ENCODE measurements at regions not wholly inside any gene's neighbourhood (a gene's known extent, or its start where the extent isn't known, plus 50 kb on each side); places are given as distances from the start of the nearest gene placed in this dataset.
A peak's percentile ranks its signal among the peaks of the same experiment; 100 is the strongest.

- DNase-seq = no peak
These were observed 230.2 kb upstream of the FOXQ1 start for GRCh38 chr6:1081551-1082284.

DNA sequence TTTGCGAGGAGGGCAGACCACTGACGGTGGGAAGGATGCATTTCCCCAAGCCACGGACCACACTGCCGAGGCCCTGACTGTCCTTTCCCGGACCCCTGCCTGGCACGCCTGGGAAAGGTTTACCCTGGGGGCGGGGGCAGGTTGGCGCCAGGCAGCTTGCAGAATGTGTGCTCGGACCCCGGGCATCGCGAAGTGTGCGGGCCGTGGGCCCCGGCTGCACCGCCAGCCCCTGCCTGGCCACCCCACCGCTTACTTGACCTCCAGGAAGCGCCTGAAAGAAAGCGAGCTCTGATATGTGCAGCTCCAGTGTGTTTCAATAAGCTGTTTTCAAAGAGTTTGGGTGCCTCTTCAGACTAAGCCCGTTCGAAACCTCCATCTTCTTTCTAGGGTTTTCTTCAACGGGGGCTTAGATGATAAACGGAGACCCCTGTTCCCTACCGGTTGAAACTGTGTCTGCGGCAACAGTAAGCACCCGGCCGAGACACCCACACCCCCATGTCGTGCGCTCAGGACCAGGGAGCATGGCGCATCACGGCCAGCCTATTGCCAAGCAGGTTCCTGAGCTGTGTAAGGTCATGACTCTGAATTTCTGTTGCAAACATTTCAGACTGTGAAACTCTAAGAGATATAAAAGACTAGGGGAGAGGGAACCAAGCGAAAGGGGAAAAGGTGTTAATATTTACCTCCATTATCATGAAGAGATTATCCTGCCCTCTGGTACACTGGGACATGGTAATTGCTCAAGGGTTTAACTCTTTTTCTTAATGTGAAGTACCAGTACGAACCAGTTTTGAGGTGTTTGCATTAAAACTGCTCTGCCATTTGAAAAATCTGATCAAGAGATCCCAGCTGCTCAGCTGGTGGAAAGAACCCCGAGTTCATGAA, 231.2 kb upstream of the FOXQ1 start:
- no peak for DNase-seq

GRCh38 chr6:1079525-1079924, 232.4 kb upstream of the FOXQ1 start:
- DNase-seq = no peak

DNA sequence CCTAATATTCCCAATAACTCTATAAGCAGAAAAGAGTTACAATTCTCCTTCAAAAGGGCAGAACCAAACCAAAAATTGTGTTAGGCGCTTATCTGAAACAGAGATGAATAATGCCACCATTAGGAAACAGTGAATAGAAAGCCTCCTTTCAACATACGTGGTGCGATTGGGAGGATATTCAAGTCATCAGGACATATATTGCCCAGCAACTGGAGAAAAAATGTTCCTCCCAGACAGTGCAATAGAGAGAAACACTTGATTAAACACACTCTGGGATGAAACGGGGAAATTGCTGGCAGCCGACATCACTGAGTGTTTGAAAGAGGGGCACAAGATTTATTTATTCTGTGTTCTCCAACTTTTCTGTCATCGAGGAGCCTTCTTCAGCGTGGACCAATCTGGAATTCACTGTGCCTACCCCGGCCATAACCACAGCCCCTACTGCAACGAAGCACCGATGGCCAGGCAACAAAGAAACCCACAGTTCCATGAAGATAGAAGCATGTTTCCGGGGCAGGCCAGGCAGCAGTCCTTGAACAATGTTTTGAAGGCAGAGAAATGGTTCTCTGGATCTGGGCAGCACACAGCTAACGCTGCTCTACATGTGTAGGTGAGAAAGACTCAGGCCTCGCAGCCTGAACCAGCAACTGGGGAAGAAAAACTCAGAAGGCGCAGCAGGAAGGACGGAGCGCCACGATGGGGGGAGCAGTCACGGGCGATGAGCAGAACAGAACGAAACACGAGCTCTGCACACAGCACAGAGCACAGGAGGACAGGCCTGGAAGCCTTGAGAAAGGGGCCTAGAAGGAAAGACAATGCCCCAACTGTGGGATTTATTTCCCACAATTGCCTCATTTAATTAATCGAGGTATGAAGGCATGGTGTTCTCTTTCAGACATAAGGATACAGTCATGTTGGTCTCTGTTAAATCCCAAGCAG, 234.2 kb upstream of the FOXQ1 start:
- no peak for DNase-seq

- DNase-seq = peak; percentile 64
These were observed 235.1 kb upstream of the FOXQ1 start for GRCh38 chr6:1076531-1077459.

GRCh38 chr6:1075880-1076279, 236.0 kb upstream of the FOXQ1 start:
- no peak for DNase-seq

- no peak for DNase-seq
These were observed 236.5 kb upstream of the FOXQ1 start for GRCh38 chr6:1075444-1075843.

GRCh38 chr6:1070085-1070521, 241.8 kb upstream of the FOXQ1 start:
- peak; percentile 94 for DNase-seq

- DNase-seq = no peak
These were observed 243.0 kb upstream of the FOXQ1 start for GRCh38 chr6:1068905-1069304.

GRCh38 chr6:1068068-1068467, 243.8 kb upstream of the FOXQ1 start:
- no peak for DNase-seq

DNA sequence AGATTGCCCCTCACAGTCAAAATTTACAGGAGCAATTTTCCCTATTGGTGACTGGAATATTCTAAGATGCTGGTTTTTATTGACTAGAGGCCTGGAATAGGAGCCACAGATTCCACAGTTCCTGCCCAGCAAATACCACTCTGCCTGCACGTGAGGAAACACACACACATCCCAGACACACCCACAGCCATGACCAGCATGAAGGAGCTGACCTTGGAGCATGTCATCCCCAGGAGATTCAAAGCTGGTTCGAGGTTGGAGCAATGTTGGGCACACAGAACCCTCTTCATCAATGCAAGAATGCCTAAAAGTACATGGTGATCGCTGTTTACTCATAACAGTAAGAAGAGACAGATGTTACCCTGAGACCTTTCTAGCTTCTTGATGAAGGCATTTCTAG, 244.6 kb upstream of the FOXQ1 start:
- DNase-seq = no peak

- DNase-seq = no peak
These were observed 245.3 kb upstream of the FOXQ1 start for GRCh38 chr6:1066449-1067090.

- DNase-seq = no peak
These were observed 245.9 kb upstream of the FOXQ1 start for GRCh38 chr6:1065986-1066385.

GRCh38 chr6:1063671-1064355, 248.1 kb upstream of the FOXQ1 start:
- no peak for DNase-seq

DNA sequence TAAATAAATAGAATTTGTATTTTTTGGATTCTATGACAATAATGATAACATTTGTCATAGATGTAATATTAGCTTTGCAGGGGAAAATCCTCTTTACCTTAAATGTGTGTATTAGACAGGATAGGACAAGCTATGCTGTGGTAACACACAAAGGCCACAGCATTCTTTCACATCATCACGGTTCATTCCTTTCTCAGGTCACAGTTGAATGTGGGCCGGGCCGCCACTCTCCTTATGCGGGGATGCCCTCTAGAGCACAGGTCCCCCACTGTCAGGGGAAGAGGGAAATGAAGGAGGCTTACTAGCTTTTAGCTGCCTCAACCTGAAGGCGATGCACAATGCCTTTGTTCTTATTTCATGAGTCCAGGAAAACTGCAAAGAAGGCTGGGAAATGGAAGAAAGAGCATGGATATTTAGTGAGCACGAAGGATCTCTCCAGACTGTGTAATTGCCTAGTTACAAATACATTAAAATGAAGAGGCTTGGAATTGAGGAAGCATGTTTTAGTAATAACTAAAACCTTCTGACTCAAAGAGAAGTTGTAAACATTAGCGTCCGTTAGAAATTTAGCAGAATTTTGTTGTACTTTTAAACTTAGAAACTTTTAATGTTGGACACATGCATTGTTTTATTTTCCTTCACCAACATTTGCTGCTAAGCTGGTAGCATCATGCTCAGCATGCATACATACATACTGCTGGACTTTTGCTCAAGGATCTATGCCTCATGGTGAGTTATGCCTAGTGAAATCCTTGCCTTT, 248.9 kb upstream of the FOXQ1 start:
- DNase-seq = peak; percentile 13

DNA sequence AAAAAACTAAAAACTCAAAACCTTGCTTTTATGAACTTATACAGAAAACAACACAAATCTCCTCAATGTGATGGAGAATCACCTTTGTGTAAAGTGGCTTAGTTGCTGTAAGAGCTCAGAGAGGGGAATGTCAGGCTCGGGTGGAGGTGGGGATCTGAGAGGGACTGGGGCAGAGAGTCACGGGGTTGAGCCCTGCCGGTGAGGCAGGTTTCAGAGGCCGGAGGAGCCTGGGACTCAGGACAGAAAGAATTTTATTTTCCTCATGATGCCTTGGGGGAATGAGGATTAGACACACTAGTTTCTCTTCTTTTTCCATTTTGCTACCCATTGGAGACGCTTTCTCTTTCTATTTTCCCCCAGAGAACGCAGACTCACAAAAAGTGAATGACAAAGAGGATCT, 252.3 kb upstream of the FOXQ1 start:
- no peak for DNase-seq

DNA sequence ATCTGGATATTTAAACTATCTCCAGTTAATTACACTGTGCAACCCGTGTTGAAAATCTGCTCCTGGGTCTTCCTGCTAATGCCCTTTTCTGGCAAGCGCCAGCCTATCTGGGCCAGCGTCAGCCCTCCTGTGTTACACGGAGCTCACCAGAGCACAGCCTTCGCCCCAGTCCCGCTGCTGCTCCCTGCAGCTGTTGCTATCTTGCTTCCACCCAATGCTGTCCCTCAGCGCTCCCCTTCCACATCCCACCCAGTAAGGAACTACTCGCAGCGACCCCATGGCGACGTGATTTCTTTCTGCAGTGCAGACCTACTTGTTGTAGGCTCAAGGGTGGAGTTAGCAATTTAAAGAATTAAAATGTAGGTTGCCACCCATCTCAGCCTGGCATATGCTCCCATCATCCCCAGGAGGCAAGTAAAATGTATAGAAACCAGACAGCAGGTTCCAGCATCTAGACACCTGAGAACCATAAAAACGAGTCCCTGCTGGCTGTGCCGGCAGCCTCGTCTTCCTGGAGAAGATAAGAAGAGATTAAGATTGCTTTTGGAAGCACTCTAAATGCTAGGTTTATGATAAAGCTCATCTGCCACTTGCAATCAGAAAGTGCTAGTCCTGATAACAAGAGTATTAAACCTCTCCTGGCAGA, 254.3 kb upstream of the FOXQ1 start:
- no peak for DNase-seq

- no peak for DNase-seq
These were observed 256.6 kb upstream of the FOXQ1 start for GRCh38 chr6:1055015-1055921.
